HG02759 (cell line): ENCODE measurements at regions not wholly inside any gene's neighbourhood (a gene's known extent, or its start where the extent isn't known, plus 50 kb on each side); places are given as distances from the start of the nearest gene placed in this dataset.
"Not testable (repeated sequence)": the region's sequence is repeated elsewhere in the genome, so short reads cannot be mapped to it uniquely, and the experiment has no call there.

Experiments used
- ATAC-seq: cut with Tn5 transposase; IDR thresholded peaks from one replicate; pipeline ENCODE4 v1.9.1; 2021; ENCODE audit warnings: mild to moderate bottlenecking, moderate library complexity; ENCODE audit not compliant: unreplicated experiment

GRCh38 chr18:34461266-34461665 is 236.6 kb upstream of the NOL4 start:
- ATAC-seq = no peak

GRCh38 chr18:34467058-34467457 is 242.3 kb upstream of the NOL4 start:
- ATAC-seq = peak; percentile 74

- ATAC-seq = no peak
These were observed 229.9 kb upstream of the DTNA start for GRCh38 chr18:34480162-34480700.

- ATAC-seq = no peak
These were observed 227.9 kb upstream of the DTNA start for GRCh38 chr18:34482204-34482603.

GRCh38 chr18:34483198-34483597 is 226.9 kb upstream of the DTNA start:
- ATAC-seq = no peak

- no peak for ATAC-seq
These were observed 218.4 kb upstream of the DTNA start for GRCh38 chr18:34491719-34492118.

- no peak for ATAC-seq
These were observed 217.4 kb upstream of the DTNA start for GRCh38 chr18:34492652-34493051.

- ATAC-seq = peak; percentile 78
These were observed 217.0 kb upstream of the DTNA start for GRCh38 chr18:34493099-34493544.

GRCh38 chr18:34493566-34494358 is 216.3 kb upstream of the DTNA start:
- ATAC-seq = peak; percentile 71

- no peak for ATAC-seq
These were observed 215.8 kb upstream of the DTNA start for GRCh38 chr18:34494359-34494696.

GRCh38 chr18:34495506-34495905 is 214.6 kb upstream of the DTNA start:
- ATAC-seq = no peak

GRCh38 chr18:34501553-34501952 is 208.5 kb upstream of the DTNA start:
- ATAC-seq = no peak

- no peak for ATAC-seq
These were observed 203.9 kb upstream of the DTNA start for GRCh38 chr18:34506198-34506597.

- no peak for ATAC-seq
These were observed 200.9 kb upstream of the DTNA start for GRCh38 chr18:34509163-34509562.

GRCh38 chr18:34509879-34510586 is 200.1 kb upstream of the DTNA start:
- no peak for ATAC-seq

- ATAC-seq = no peak
These were observed 199.2 kb upstream of the DTNA start for GRCh38 chr18:34510926-34511325.

GRCh38 chr18:34511435-34511834 is 198.7 kb upstream of the DTNA start:
- no peak for ATAC-seq

GRCh38 chr18:34511879-34512278 is 198.2 kb upstream of the DTNA start:
- ATAC-seq = no peak

GRCh38 chr18:34514238-34514637 is 195.9 kb upstream of the DTNA start:
- no peak for ATAC-seq

- ATAC-seq = no peak
These were observed 195.1 kb upstream of the DTNA start for GRCh38 chr18:34514957-34515356.

GRCh38 chr18:34516355-34516754 is 193.7 kb upstream of the DTNA start:
- ATAC-seq = not testable (repeated sequence)

- ATAC-seq = not testable (repeated sequence)
These were observed 193.1 kb upstream of the DTNA start for GRCh38 chr18:34516996-34517395.
